ENCODE measurements at regions not wholly inside any gene's neighbourhood (a gene's known extent, or its start where the extent isn't known, plus 50 kb on each side); places are given as distances from the start of the nearest gene placed in this dataset.

GRCh38 chr15:60057554-60057953 is 53.4 kb downstream of the FOXB1 start:
- H3K4ac ChIP-seq (ENCODE audit: low read depth, low read length): no peak overlapping the region
- no CpG with 5 or more reads among the region's 3 CpGs for WGBS (ENCODE audit: extremely low coverage, insufficient coverage, insufficient read length)
- H3K4me2 ChIP-seq (ENCODE audit: low read length): no peak overlapping the region
- H2BK12ac ChIP-seq (ENCODE audit: low read length): no peak overlapping the region
- peaks cover 5% of the 10 kb centered on the region for H3K9me3 ChIP-seq (ENCODE audit: insufficient read depth, low read depth, low read length)
- no peak overlapping the region for H3K23ac ChIP-seq (ENCODE audit: low read length)
- H4K12ac ChIP-seq (ENCODE audit: low read depth, low read length): no peak overlapping the region
- H3K27ac ChIP-seq (ENCODE audit: low read depth, low read length): no peak overlapping the region
- no peak overlapping the region for H3K4me3 ChIP-seq (ENCODE audit: low read depth, low read length)
- no peak overlapping the region for H4K91ac ChIP-seq (ENCODE audit: low read depth, low read length)
- H3K27me3 ChIP-seq (ENCODE audit: insufficient read depth, low read length): no peaks in the 10 kb centered on the region
- H2BK5ac ChIP-seq (ENCODE audit: low read depth, low read length, poor library complexity): no peak overlapping the region
- H3K79me1 ChIP-seq (ENCODE audit: low read length): no peaks in the 10 kb centered on the region
- no peak overlapping the region for H3K14ac ChIP-seq (ENCODE audit: low read length)
- H3K18ac ChIP-seq (ENCODE audit: low read length): no peak overlapping the region
- no peak for DNase-seq
- no peaks in the 10 kb centered on the region for H3K79me2 ChIP-seq (ENCODE audit: control insufficient read depth, insufficient read depth, low read length, poor library complexity)
- H2AFZ ChIP-seq (ENCODE audit: insufficient read depth, low read length, poor library complexity): no peak overlapping the region
- no peak overlapping the region for H2BK120ac ChIP-seq (ENCODE audit: insufficient read depth, low read length, poor library complexity)
- H4K8ac ChIP-seq (ENCODE audit: low read depth, low read length): no peak overlapping the region
- H3K9ac ChIP-seq (ENCODE audit: low read length): no peak overlapping the region
- no peaks in the 10 kb centered on the region for H3K4me1 ChIP-seq (ENCODE audit: control insufficient read depth in 1 of 2, insufficient read depth in 2 of 2, low read length in 2 of 2)
- H3K36me3 ChIP-seq (ENCODE audit: control insufficient read depth in 1 of 2, insufficient read depth in 2 of 2, low read length in 2 of 2): no peaks in the 10 kb centered on the region
- no peak overlapping the region for H2AK5ac ChIP-seq (ENCODE audit: low read length)

- Histone ChIP-seq H3K79me1 (ENCODE audit: low read length) (no peaks in the 10 kb centered on the region), H3K9me3 (ENCODE audit: insufficient read depth, low read depth, low read length) (peaks cover 8% of the 10 kb centered on the region), H4K12ac (ENCODE audit: low read depth, low read length) (no peak overlapping the region), H2AFZ (ENCODE audit: insufficient read depth, low read length, poor library complexity) (no peak overlapping the region), H3K4ac (ENCODE audit: low read depth, low read length) (no peak overlapping the region), H4K91ac (ENCODE audit: low read depth, low read length) (peak overlapping the region; percentile 76), H3K79me2 (ENCODE audit: control insufficient read depth, insufficient read depth, low read length, poor library complexity) (no peaks in the 10 kb centered on the region), H2BK120ac (ENCODE audit: insufficient read depth, low read length, poor library complexity) (no peak overlapping the region), H2BK5ac (ENCODE audit: low read depth, low read length, poor library complexity) (peak overlapping the region; percentile 37), H3K9ac (ENCODE audit: low read length) (no peak overlapping the region), H3K23ac (ENCODE audit: low read length) (no peak overlapping the region), H3K14ac (ENCODE audit: low read length) (no peak overlapping the region), H3K27me3 (ENCODE audit: insufficient read depth, low read length) (no peaks in the 10 kb centered on the region), H3K27ac (ENCODE audit: low read depth, low read length) (no peak overlapping the region), H3K4me1 (ENCODE audit: control insufficient read depth in 1 of 2, insufficient read depth in 2 of 2, low read length in 2 of 2) (no peaks in the 10 kb centered on the region), H4K8ac (ENCODE audit: low read depth, low read length) (no peak overlapping the region), H3K18ac (ENCODE audit: low read length) (no peak overlapping the region), H2AK5ac (ENCODE audit: low read length) (no peak overlapping the region), H3K4me3 (ENCODE audit: low read depth, low read length) (no peak overlapping the region), H3K4me2 (ENCODE audit: low read length) (no peak overlapping the region), H3K36me3 (ENCODE audit: control insufficient read depth in 1 of 2, insufficient read depth in 2 of 2, low read length in 2 of 2) (no peaks in the 10 kb centered on the region), H2BK12ac (ENCODE audit: low read length) (no peak overlapping the region)
- no CpG with 5 or more reads among the region's 1 CpG for WGBS (ENCODE audit: extremely low coverage, insufficient coverage, insufficient read length)
- DNase-seq: no peak
Measured at GRCh38 chr15:60059186-60059585, 55.1 kb downstream of the FOXB1 start.

- no peak for DNase-seq
- Histone ChIP-seq H3K9me3 (ENCODE audit: insufficient read depth, low read depth, low read length) (peaks cover 8% of the 10 kb centered on the region), H3K23ac (ENCODE audit: low read length) (no peak overlapping the region), H2BK12ac (ENCODE audit: low read length) (no peak overlapping the region), H2AK5ac (ENCODE audit: low read length) (no peak overlapping the region), H2AFZ (ENCODE audit: insufficient read depth, low read length, poor library complexity) (no peak overlapping the region), H3K18ac (ENCODE audit: low read length) (no peak overlapping the region), H3K4me1 (ENCODE audit: control insufficient read depth in 1 of 2, insufficient read depth in 2 of 2, low read length in 2 of 2) (no peaks in the 10 kb centered on the region), H3K4me2 (ENCODE audit: low read length) (no peak overlapping the region), H3K27ac (ENCODE audit: low read depth, low read length) (no peak overlapping the region), H3K4me3 (ENCODE audit: low read depth, low read length) (no peak overlapping the region), H4K91ac (ENCODE audit: low read depth, low read length) (no peak overlapping the region), H3K79me1 (ENCODE audit: low read length) (no peaks in the 10 kb centered on the region), H3K9ac (ENCODE audit: low read length) (no peak overlapping the region), H4K12ac (ENCODE audit: low read depth, low read length) (no peak overlapping the region), H3K27me3 (ENCODE audit: insufficient read depth, low read length) (no peaks in the 10 kb centered on the region), H4K8ac (ENCODE audit: low read depth, low read length) (no peak overlapping the region), H3K4ac (ENCODE audit: low read depth, low read length) (no peak overlapping the region), H3K14ac (ENCODE audit: low read length) (no peak overlapping the region), H2BK120ac (ENCODE audit: insufficient read depth, low read length, poor library complexity) (no peak overlapping the region), H3K79me2 (ENCODE audit: control insufficient read depth, insufficient read depth, low read length, poor library complexity) (no peaks in the 10 kb centered on the region), H2BK5ac (ENCODE audit: low read depth, low read length, poor library complexity) (no peak overlapping the region), H3K36me3 (ENCODE audit: control insufficient read depth in 1 of 2, insufficient read depth in 2 of 2, low read length in 2 of 2) (no peaks in the 10 kb centered on the region)
- WGBS (ENCODE audit: extremely low coverage, insufficient coverage, insufficient read length): no CpG with 5 or more reads among the region's 1 CpG
Measured at GRCh38 chr15:60061758-60062157, 57.6 kb downstream of the FOXB1 start.

DNA sequence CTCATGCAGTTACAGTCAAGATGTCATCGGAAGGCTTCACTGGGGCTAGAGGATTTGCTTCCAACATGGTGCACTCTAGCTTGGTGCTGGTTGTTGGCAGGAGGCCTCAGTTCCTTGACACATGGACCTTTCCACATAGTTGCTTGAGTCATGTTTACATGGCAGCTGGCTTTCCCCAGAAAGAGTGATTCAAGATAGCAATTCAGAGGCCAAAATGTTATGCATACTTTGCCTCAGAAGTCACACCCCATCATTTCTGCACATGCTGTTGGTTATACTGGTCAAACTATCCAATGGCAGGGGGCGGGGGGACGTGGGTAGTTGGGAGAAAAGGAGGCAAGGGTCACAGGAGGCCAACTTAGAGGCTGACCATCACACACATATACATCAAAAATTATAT is 58.7 kb downstream of the FOXB1 start:
- Histone ChIP-seq H3K9me3 (ENCODE audit: insufficient read depth, low read depth, low read length) (peaks cover 8% of the 10 kb centered on the region), H3K4ac (ENCODE audit: low read depth, low read length) (no peak overlapping the region), H2AFZ (ENCODE audit: insufficient read depth, low read length, poor library complexity) (no peak overlapping the region), H4K91ac (ENCODE audit: low read depth, low read length) (no peak overlapping the region), H3K9ac (ENCODE audit: low read length) (no peak overlapping the region), H2BK5ac (ENCODE audit: low read depth, low read length, poor library complexity) (no peak overlapping the region), H4K8ac (ENCODE audit: low read depth, low read length) (no peak overlapping the region), H3K4me3 (ENCODE audit: low read depth, low read length) (peak overlapping the region; percentile 36), H3K79me1 (ENCODE audit: low read length) (no peaks in the 10 kb centered on the region), H3K14ac (ENCODE audit: low read length) (no peak overlapping the region), H2AK5ac (ENCODE audit: low read length) (no peak overlapping the region), H3K18ac (ENCODE audit: low read length) (no peak overlapping the region), H3K27ac (ENCODE audit: low read depth, low read length) (no peak overlapping the region), H3K36me3 (ENCODE audit: control insufficient read depth in 1 of 2, insufficient read depth in 2 of 2, low read length in 2 of 2) (no peaks in the 10 kb centered on the region), H3K79me2 (ENCODE audit: control insufficient read depth, insufficient read depth, low read length, poor library complexity) (no peaks in the 10 kb centered on the region), H3K4me1 (ENCODE audit: control insufficient read depth in 1 of 2, insufficient read depth in 2 of 2, low read length in 2 of 2) (no peaks in the 10 kb centered on the region), H4K12ac (ENCODE audit: low read depth, low read length) (no peak overlapping the region), H2BK12ac (ENCODE audit: low read length) (no peak overlapping the region), H3K4me2 (ENCODE audit: low read length) (no peak overlapping the region), H3K27me3 (ENCODE audit: insufficient read depth, low read length) (no peaks in the 10 kb centered on the region), H3K23ac (ENCODE audit: low read length) (no peak overlapping the region), H2BK120ac (ENCODE audit: insufficient read depth, low read length, poor library complexity) (no peak overlapping the region)
- WGBS (ENCODE audit: extremely low coverage, insufficient coverage, insufficient read length): no CpG with 5 or more reads among the region's 3 CpGs
- DNase-seq: peak in 1 of 2 donors; percentile 23
